HG03442 (cell line): ENCODE measurements at regions not wholly inside any gene's neighbourhood (a gene's known extent, or its start where the extent isn't known, plus 50 kb on each side); places are given as distances from the start of the nearest gene placed in this dataset.

Source experiments
- ATAC-seq: cut with Tn5 transposase; IDR thresholded peaks from one replicate; pipeline ENCODE4 v1.9.1; 2021; ENCODE audit warnings: mild to moderate bottlenecking, moderate library complexity; ENCODE audit not compliant: unreplicated experiment

- ATAC-seq = no peak
Observed at GRCh38 chr2:155350783-155351580, 652.5 kb downstream of the KCNJ3 start.

- no peak for ATAC-seq
Observed at GRCh38 chr2:155332016-155332415, 633.5 kb downstream of the KCNJ3 start.

- ATAC-seq = no peak
Observed at GRCh38 chr2:155320236-155320635, 621.7 kb downstream of the KCNJ3 start.

- no peak for ATAC-seq
Observed at GRCh38 chr2:155318710-155319109, 620.2 kb downstream of the KCNJ3 start.

GRCh38 chr2:155315768-155316167 is 617.3 kb downstream of the KCNJ3 start:
- no peak for ATAC-seq

GRCh38 chr2:155310589-155310988 is 612.1 kb downstream of the KCNJ3 start:
- ATAC-seq = peak; percentile 57

GRCh38 chr2:155309483-155309882 is 611.0 kb downstream of the KCNJ3 start:
- ATAC-seq = no peak

GRCh38 chr2:155308367-155309009 is 610.0 kb downstream of the KCNJ3 start:
- peak; percentile 56 for ATAC-seq

GRCh38 chr2:155301221-155301620 is 602.7 kb downstream of the KCNJ3 start:
- ATAC-seq = no peak

- no peak for ATAC-seq
Observed at GRCh38 chr2:155298001-155298400, 599.5 kb downstream of the KCNJ3 start.

GRCh38 chr2:155294358-155294757 is 595.9 kb downstream of the KCNJ3 start:
- ATAC-seq = no peak

GRCh38 chr2:155281907-155282306 is 583.4 kb downstream of the KCNJ3 start:
- ATAC-seq = no peak

- no peak for ATAC-seq
Observed at GRCh38 chr2:155273323-155273722, 574.8 kb downstream of the KCNJ3 start.

- no peak for ATAC-seq
Observed at GRCh38 chr2:155266583-155266982, 568.1 kb downstream of the KCNJ3 start.

GRCh38 chr2:155266109-155266508 is 567.6 kb downstream of the KCNJ3 start:
- ATAC-seq = no peak

- no peak for ATAC-seq
Observed at GRCh38 chr2:155256803-155257202, 558.3 kb downstream of the KCNJ3 start.

- peak; percentile 95 for ATAC-seq
Observed at GRCh38 chr2:155250800-155251199, 552.3 kb downstream of the KCNJ3 start.

GRCh38 chr2:155240176-155240575 is 541.7 kb downstream of the KCNJ3 start:
- ATAC-seq = no peak

GRCh38 chr2:155235710-155236109 is 537.2 kb downstream of the KCNJ3 start:
- no peak for ATAC-seq

- ATAC-seq = peak; percentile 56
Observed at GRCh38 chr2:155223781-155224406, 525.4 kb downstream of the KCNJ3 start.

GRCh38 chr2:155218945-155219344 is 520.5 kb downstream of the KCNJ3 start:
- ATAC-seq = peak; percentile 69
